ENCODE measurements at regions not wholly inside any gene's neighbourhood (a gene's known extent, or its start where the extent isn't known, plus 50 kb on each side); places are given as distances from the start of the nearest gene placed in this dataset.

GRCh38 chr3:86782286-86782685 lies 208.7 kb downstream of the VGLL3 start:
- Histone ChIP-seq H3K9ac (ENCODE audit: low read length) (no peak overlapping the region), H3K4me2 (ENCODE audit: low read depth, low read length, poor library complexity, severe bottlenecking) (no peak overlapping the region), H3F3A (ENCODE audit: insufficient read depth) (no peaks in the 10 kb centered on the region), H3K9me3 (ENCODE audit: insufficient read depth, low read length) (no peaks in the 10 kb centered on the region), H4K20me1 (ENCODE audit: low read depth, low read length) (no peaks in the 10 kb centered on the region), H3K27me3 (ENCODE audit: low read length) (no peaks in the 10 kb centered on the region), H3K79me2 (ENCODE audit: insufficient read depth, low read length) (no peaks in the 10 kb centered on the region), H3K9me2 (replicated peaks; ENCODE audit: insufficient read depth, low read length) (no peaks in the 10 kb centered on the region), H3K27ac (ENCODE audit: low read depth, low read length) (no peak overlapping the region), H3K4me3 (ENCODE audit: insufficient read depth, low read length, poor library complexity, severe bottlenecking) (no peak overlapping the region), H2AFZ (ENCODE audit: low read depth, low read length, severe bottlenecking) (no peak overlapping the region), H3K36me3 (ENCODE audit: low read length) (no peaks in the 10 kb centered on the region)
- TF ChIP-seq EZH2phosphoT487 (conservative IDR thresholded peaks at IDR 0.05; ENCODE audit: low read length) (no peak), CTCF (IDR thresholded peaks at IDR 0.05; ENCODE audit: insufficient read depth, low read length, poor library complexity, severe bottlenecking) (no peak)

DNA sequence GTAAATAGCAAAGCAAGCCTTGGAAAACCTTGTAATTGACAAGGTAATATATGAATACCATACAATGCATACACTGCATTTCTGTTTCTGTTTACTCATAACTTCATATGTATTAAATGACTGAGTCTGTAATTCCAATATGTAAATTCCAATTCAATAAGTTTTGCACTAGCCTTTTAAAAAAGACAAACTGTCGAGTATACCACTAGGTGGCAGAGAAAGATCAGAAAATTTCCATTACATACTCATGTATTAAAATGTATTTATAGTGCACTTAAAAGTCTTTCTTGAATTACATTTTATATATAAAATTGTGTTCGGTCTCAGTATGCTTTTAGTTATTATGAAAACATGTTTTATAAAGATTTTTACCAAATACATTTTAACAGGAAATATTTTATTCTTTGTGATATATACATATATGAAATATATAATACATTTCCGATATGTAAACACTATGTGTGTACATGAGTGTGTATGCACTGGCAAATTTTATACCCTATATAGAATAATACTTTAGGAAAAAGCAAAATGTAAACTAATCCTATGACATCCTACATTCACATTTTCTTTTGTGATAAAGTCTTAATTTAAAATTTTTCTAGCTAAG lies 216.8 kb downstream of the VGLL3 start:
- H3F3A ChIP-seq (ENCODE audit: insufficient read depth): no peaks in the 10 kb centered on the region
- no peaks in the 10 kb centered on the region for H3K36me3 ChIP-seq (ENCODE audit: low read length)
- H3K27me3 ChIP-seq (ENCODE audit: low read length): no peaks in the 10 kb centered on the region
- H3K27ac ChIP-seq (ENCODE audit: low read depth, low read length): no peak overlapping the region
- no peak overlapping the region for H2AFZ ChIP-seq (ENCODE audit: low read depth, low read length, severe bottlenecking)
- no peak overlapping the region for H3K4me2 ChIP-seq (ENCODE audit: low read depth, low read length, poor library complexity, severe bottlenecking)
- no peaks in the 10 kb centered on the region for H3K9me2 ChIP-seq (replicated peaks; ENCODE audit: insufficient read depth, low read length)
- H3K4me3 ChIP-seq (ENCODE audit: insufficient read depth, low read length, poor library complexity, severe bottlenecking): no peak overlapping the region
- TF ChIP-seq EZH2phosphoT487 (conservative IDR thresholded peaks at IDR 0.05; ENCODE audit: low read length) (no peak), CTCF (IDR thresholded peaks at IDR 0.05; ENCODE audit: insufficient read depth, low read length, poor library complexity, severe bottlenecking) (peak; percentile 48)
- no peaks in the 10 kb centered on the region for H3K9me3 ChIP-seq (ENCODE audit: insufficient read depth, low read length)
- H4K20me1 ChIP-seq (ENCODE audit: low read depth, low read length): no peaks in the 10 kb centered on the region
- no peaks in the 10 kb centered on the region for H3K79me2 ChIP-seq (ENCODE audit: insufficient read depth, low read length)
- no peak overlapping the region for H3K9ac ChIP-seq (ENCODE audit: low read length)

DNA sequence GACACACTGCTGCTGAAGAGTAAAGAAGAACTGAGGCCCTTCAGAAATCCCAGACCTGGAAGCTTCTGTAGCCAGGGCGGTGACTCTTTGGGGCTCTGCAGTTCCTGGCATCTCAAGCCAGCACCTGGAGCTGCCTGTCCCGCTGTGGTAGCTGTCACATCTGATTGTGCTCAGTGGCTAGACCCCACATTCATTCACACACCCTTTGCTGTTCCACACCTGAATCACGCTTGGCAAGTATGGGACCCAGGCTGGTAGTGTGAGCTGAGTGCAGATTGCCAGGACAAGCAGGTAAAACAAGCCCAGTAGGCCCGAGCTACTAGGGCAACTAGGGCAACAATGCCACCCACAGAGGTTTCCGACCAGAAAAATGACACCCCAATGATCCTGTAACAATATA lies 218.2 kb downstream of the VGLL3 start:
- Histone ChIP-seq H3K4me3 (ENCODE audit: insufficient read depth, low read length, poor library complexity, severe bottlenecking) (no peak overlapping the region), H4K20me1 (ENCODE audit: low read depth, low read length) (no peaks in the 10 kb centered on the region), H3K79me2 (ENCODE audit: insufficient read depth, low read length) (no peaks in the 10 kb centered on the region), H3K36me3 (ENCODE audit: low read length) (no peaks in the 10 kb centered on the region), H3F3A (ENCODE audit: insufficient read depth) (no peaks in the 10 kb centered on the region), H3K9ac (ENCODE audit: low read length) (no peak overlapping the region), H3K4me2 (ENCODE audit: low read depth, low read length, poor library complexity, severe bottlenecking) (no peak overlapping the region), H3K27me3 (ENCODE audit: low read length) (no peaks in the 10 kb centered on the region), H2AFZ (ENCODE audit: low read depth, low read length, severe bottlenecking) (no peak overlapping the region), H3K9me3 (ENCODE audit: insufficient read depth, low read length) (no peaks in the 10 kb centered on the region), H3K9me2 (replicated peaks; ENCODE audit: insufficient read depth, low read length) (no peaks in the 10 kb centered on the region), H3K27ac (ENCODE audit: low read depth, low read length) (no peak overlapping the region)
- TF ChIP-seq CTCF (IDR thresholded peaks at IDR 0.05; ENCODE audit: insufficient read depth, low read length, poor library complexity, severe bottlenecking): no peak
- no peak for TF ChIP-seq EZH2phosphoT487 (conservative IDR thresholded peaks at IDR 0.05; ENCODE audit: low read length)
